Retinal pigment epithelial cell (primary cell): ENCODE measurements at regions not wholly inside any gene's neighbourhood (a gene's known extent, or its start where the extent isn't known, plus 50 kb on each side); places are given as distances from the start of the nearest gene placed in this dataset.

Experiments
- DNase-seq: peaks from one replicate; pipeline ENCODE4 v3.0.0-alpha.2; 2010; ENCODE audit warnings: low read depth
- H3K4me3 ChIP-seq: 2 replicates; pipeline ENCODE4 v1.5.1; 2011; ENCODE audit warnings: mild to moderate bottlenecking, low read length, control low read depth, moderate library complexity
- CTCF ChIP-seq: conservative IDR thresholded peaks from 2 replicates; pipeline ENCODE4 v1.5.1; 2011; ENCODE audit warnings: low read depth, low read length, control low read depth, inconsistent platforms

GRCh38 chr15:93174836-93175235, 85.8 kb upstream of the RGMA start:
- TF ChIP-seq CTCF = no peak
- no peak for DNase-seq
- no peak overlapping the region for H3K4me3 ChIP-seq

- no peak for TF ChIP-seq CTCF
- DNase-seq = peak; percentile 92
- H3K4me3 ChIP-seq = no peak overlapping the region
Observed at GRCh38 chr15:93173369-93173768, 84.4 kb upstream of the RGMA start.

GRCh38 chr15:93171476-93171875, 82.5 kb upstream of the RGMA start:
- TF ChIP-seq CTCF = no peak
- DNase-seq = no peak

GRCh38 chr15:93170329-93170728, 81.3 kb upstream of the RGMA start:
- no peak for DNase-seq
- no peak for TF ChIP-seq CTCF
- H3K4me3 ChIP-seq = no peak overlapping the region

More at GRCh38 chr15:93171476-93171875, 82.5 kb upstream of the RGMA start:
- H3K4me3 ChIP-seq = no peak overlapping the region

- no peak overlapping the region for H3K4me3 ChIP-seq
- TF ChIP-seq CTCF = no peak
- no peak for DNase-seq
Observed at GRCh38 chr15:93168910-93169309, 79.9 kb upstream of the RGMA start.

GRCh38 chr15:93167291-93167690, 78.3 kb upstream of the RGMA start:
- no peak overlapping the region for H3K4me3 ChIP-seq
- DNase-seq = no peak
- no peak for TF ChIP-seq CTCF

- no peak overlapping the region for H3K4me3 ChIP-seq
- no peak for TF ChIP-seq CTCF
- no peak for DNase-seq
Observed at GRCh38 chr15:93166675-93167074, 77.7 kb upstream of the RGMA start.
